GM12801 (cell line): ENCODE measurements at regions not wholly inside any gene's neighbourhood (a gene's known extent, or its start where the extent isn't known, plus 50 kb on each side); places are given as distances from the start of the nearest gene placed in this dataset.

ENCODE experiments used
- TF ChIP-seq, protein P1 (sequence below): IDR thresholded peaks from one replicate; pipeline ENCODE4 v1.5.1; 2011; ENCODE audit warnings: control low read depth; ENCODE audit not compliant: insufficient read length; ENCODE audit errors: extremely low read depth

DNA sequence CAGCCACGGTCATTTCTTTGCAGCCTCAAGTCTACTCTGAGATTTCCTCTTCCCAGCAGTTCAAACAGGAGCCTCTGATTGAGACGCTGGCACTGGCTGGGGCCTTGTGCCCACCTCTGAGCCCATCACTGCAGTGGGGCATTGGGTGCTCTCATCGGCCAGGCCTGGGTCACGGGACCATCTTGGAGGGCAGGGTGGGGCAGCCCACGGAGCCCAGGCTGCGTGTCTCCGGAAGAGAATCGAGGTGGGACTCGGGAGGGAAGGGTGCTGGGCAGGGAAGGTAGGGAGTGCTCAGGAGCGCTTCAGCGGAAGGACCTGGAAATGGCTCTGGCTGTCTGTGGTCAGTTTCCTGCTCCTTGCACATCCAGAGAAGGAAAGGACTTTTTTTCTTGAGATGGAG lies 82.4 kb downstream of the RTP5 start:
- TF ChIP-seq, protein P1, sequence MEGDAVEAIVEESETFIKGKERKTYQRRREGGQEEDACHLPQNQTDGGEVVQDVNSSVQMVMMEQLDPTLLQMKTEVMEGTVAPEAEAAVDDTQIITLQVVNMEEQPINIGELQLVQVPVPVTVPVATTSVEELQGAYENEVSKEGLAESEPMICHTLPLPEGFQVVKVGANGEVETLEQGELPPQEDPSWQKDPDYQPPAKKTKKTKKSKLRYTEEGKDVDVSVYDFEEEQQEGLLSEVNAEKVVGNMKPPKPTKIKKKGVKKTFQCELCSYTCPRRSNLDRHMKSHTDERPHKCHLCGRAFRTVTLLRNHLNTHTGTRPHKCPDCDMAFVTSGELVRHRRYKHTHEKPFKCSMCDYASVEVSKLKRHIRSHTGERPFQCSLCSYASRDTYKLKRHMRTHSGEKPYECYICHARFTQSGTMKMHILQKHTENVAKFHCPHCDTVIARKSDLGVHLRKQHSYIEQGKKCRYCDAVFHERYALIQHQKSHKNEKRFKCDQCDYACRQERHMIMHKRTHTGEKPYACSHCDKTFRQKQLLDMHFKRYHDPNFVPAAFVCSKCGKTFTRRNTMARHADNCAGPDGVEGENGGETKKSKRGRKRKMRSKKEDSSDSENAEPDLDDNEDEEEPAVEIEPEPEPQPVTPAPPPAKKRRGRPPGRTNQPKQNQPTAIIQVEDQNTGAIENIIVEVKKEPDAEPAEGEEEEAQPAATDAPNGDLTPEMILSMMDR: no peak

DNA sequence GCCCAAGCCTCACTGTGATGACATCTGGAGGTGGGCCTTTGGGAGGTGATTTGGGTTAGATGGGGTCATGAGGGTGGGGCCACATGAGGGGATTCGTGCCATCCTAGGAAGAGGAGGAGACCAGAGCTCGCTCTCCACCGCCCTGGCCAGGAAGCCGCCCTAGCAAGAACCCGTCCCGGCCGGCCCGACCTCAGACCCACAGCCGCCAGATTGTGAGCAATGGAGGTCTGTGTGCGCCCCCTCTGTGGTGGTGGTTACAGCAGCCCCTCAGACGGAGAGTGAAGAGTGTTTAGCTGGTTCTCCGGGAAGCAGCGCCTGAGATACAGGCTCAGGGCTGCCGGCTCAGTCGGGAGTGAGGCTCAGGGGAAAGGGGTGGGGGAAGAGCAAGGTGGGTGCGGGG lies 83.3 kb downstream of the RTP5 start:
- TF ChIP-seq, protein P1: no peak

GRCh38 chr2:241953324-241953928 lies 83.9 kb downstream of the RTP5 start:
- TF ChIP-seq, protein P1: no peak

DNA sequence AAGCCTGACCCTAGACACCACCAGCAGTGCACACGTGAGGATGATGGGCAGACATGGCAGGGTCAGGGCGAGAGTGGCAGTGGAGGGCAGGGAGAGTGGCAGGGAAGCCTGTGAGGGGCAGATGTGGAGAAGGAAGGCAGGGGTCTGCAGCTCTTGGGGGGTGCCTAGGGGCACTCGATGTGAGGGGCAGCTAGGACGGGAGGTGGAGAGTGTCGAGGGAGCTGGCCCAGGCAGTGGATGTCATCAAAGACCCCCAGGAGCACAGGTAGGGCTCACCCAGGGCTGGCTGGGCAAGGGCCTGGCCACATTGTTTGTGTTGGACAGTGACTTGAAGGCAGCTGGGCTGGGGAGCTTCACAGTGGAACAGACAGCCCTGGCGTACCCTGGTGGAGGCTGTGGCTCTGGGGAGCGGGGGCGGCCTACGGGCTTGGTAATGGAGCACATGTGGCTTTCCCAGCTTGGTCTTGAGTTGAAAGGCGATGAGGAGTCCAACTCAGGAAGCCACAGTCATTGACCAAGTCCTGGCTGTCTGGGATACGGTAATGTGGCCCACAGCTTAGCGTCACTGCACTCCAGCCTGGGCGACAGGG lies 87.1 kb downstream of the RTP5 start:
- TF ChIP-seq, protein P1: no peak

DNA sequence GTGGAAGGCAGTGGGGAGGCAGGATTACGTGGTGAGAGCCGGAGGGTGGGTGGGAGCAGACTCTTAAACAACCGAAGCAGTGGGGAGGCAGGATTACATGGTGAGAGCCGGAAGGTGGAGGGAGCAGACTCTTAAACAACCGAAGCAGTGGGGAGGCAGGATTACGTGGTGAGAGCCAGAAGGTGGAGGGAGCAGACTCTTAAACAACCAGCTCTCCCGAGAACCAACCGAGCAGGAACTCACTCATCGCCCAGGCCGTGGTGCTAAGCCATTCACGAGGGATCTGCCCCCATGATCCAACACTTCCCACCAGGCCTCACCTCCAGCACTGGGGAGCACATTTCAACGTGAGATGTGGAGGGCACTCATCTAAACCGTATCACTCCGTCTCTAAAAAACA lies 87.7 kb downstream of the RTP5 start:
- TF ChIP-seq, protein P1: no peak

GRCh38 chr2:241958818-241959545 lies 89.5 kb downstream of the RTP5 start:
- TF ChIP-seq, protein P1: no peak

GRCh38 chr2:241959751-241960269 lies 90.3 kb downstream of the RTP5 start:
- TF ChIP-seq, protein P1: no peak
